C4-2B (cell line): ENCODE measurements at regions not wholly inside any gene's neighbourhood (a gene's known extent, or its start where the extent isn't known, plus 50 kb on each side); places are given as distances from the start of the nearest gene placed in this dataset.

ENCODE experiments used
- H3K27ac ChIP-seq: fragments of 450-650 bp; 2 replicates; pipeline ENCODE4 v1.5.1; 2017
- ZFX ChIP-seq: fragments of 450-650 bp; IDR thresholded peaks from 2 replicates; pipeline ENCODE4 v1.6.1; 2017
- TF ChIP-seq, protein P1 (sequence below): fragments of 450-650 bp; conservative IDR thresholded peaks from 2 replicates; pipeline ENCODE4 v1.5.1; 2017; ENCODE audit warnings: mild to moderate bottlenecking

DNA sequence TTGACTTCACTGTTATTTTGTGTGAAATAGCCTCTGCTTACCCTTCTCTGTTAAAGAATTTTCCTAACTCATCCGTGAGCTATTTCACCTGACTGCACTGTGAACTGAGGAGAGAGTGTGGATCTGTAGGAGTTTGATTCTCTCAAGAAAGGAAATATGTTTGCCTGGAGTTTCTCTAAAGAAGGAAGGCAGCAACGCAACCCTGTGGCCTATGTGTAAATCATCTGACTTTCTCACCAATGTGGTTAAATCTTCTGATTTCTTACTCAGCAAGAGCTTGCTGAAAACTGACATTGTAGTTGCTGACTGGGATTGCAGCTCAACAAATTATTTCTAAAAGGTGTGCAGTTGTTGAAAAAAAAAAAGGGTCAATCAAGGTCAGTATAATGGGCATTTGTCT lies 153.9 kb upstream of the PELI1 start:
- no peak overlapping the region for H3K27ac ChIP-seq
- TF ChIP-seq ZFX: no peak
- TF ChIP-seq, protein P1, sequence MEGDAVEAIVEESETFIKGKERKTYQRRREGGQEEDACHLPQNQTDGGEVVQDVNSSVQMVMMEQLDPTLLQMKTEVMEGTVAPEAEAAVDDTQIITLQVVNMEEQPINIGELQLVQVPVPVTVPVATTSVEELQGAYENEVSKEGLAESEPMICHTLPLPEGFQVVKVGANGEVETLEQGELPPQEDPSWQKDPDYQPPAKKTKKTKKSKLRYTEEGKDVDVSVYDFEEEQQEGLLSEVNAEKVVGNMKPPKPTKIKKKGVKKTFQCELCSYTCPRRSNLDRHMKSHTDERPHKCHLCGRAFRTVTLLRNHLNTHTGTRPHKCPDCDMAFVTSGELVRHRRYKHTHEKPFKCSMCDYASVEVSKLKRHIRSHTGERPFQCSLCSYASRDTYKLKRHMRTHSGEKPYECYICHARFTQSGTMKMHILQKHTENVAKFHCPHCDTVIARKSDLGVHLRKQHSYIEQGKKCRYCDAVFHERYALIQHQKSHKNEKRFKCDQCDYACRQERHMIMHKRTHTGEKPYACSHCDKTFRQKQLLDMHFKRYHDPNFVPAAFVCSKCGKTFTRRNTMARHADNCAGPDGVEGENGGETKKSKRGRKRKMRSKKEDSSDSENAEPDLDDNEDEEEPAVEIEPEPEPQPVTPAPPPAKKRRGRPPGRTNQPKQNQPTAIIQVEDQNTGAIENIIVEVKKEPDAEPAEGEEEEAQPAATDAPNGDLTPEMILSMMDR: no peak

DNA sequence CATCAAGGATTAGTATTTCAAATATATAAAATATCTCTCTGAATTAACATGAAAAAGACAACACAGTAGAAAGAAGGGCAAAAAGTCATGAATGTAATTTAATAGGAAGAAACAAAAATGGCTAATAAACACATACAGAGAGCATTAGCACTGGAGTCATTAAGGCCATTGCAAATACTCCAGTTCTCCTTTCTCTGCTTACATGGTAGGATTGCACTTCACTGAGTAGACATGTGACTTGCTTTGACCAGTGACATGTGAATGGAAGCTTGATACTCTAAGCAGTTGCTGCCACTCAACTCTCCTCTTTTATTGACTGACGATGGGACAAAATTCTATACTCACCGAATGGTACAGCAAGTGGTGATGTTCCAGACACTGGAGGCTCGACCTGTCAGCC lies 153.9 kb upstream of the LGALSL start:
- H3K27ac ChIP-seq: no peak overlapping the region
- no peak for TF ChIP-seq ZFX
- TF ChIP-seq, protein P1: no peak

DNA sequence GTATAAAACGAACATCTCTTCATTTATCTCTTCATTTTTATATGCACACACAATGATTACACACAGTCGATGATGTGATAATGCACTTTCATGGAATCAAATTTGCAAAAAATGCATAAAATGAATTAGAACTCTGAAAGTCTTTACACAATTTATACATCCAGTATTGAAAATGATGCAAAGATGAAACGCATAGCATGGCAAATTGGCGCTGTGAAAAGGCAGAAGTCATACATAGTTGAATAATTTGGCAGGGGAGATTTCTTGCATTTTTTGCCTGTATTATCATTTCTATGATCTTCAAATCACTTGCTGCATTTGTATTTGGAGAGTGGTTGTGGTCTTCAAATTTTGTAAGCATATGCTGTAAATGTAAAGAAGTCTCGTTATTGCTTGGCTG lies 150.7 kb upstream of the LGALSL start:
- H3K27ac ChIP-seq: no peak overlapping the region
- TF ChIP-seq, protein P1: no peak
- TF ChIP-seq ZFX: no peak

DNA sequence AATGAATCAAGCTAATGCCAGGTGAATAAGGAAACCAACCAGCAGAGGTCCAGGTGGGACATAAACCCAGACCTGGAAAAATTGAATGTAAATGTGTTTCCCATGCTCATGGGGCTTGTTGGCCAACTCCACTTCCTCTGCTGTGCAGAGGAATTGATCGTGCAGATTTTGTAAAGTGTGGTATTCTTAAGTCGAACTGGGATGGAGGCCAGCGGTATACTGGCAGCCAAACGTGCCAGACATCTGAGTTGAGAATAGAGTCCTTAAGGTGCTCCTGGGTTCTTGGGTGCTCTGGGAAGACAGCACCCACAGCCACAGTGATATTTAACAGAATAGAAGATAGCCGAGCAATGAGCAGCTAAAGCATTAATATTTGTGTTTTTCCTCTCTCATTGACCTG lies 146.5 kb upstream of the LGALSL start:
- no peak overlapping the region for H3K27ac ChIP-seq
- TF ChIP-seq, protein P1: no peak
- no peak for TF ChIP-seq ZFX

- no peak for TF ChIP-seq ZFX
- TF ChIP-seq, protein P1: no peak
Measured at GRCh38 chr2:64311191-64311910, 142.6 kb upstream of the LGALSL start.

DNA sequence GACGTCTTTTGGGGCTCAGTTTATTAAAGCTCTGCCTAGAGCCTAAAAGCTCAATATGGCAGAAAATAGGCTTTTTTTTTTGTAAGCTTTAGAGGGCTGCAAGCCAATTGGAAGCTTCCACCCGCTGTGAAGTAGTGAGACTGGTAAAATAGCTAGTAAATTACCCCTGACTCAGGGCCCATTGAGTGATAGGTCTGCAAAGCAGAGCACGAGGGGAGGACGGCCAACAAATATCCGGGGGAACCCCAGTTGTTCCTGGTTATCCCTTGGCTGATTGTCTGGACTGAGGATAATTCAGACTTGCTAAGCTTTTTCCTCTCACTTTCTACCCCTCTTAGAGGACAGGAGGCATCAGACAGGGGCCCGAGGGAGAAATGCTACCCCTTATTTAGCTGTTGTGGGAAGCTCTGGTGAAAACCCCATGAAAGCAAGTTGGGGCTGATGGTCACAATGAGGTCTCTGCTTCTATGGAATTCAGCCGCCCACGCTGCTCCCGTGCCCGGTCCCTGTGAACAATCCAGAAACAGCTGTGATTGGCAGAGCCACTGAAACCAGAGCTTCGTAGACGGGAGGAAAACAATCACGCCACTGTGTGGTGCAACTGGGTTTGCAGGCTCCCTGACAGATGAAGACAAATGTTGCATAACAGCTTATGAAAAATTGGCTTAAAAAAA lies 141.9 kb upstream of the LGALSL start:
- no peak for TF ChIP-seq ZFX
- TF ChIP-seq, protein P1: peak; percentile 40
- H3K27ac ChIP-seq: no peak overlapping the region

More at GRCh38 chr2:64311191-64311910, 142.6 kb upstream of the LGALSL start:
- H3K27ac ChIP-seq: no peak overlapping the region

- H3K27ac ChIP-seq: no peak overlapping the region
- TF ChIP-seq, protein P1: peak; percentile 8; the same call in 1 of the 2 replicates
- TF ChIP-seq ZFX: no peak
Measured at GRCh38 chr2:64312622-64313397, 141.2 kb upstream of the LGALSL start.
